ENCODE measurements at regions not wholly inside any gene's neighbourhood (a gene's known extent, or its start where the extent isn't known, plus 50 kb on each side); places are given as distances from the start of the nearest gene placed in this dataset.

DNA sequence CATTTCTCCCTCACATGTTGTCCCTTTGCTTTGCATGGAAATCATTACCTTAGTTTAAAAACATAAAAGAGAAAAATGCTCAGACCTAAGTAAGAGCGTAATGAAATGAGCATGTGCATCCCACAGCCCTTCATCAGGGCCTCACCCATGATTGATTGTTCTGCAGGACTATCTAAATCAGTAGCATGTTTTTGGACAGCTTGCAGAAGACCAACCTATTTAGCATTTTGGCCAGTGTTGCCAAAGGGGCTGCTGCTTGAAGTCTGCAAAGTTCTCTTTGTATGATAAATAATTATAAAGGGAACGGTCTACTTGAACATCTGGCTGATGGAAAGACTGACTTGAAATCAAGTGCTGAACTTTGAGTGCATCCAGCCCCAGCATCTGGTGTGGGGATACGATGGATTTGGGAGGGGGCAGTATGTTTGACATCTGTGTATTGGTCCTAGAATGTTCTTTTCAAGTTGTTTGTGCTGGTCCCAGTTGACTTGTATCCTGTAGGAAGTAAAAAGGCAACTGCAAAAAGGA lies 76.1 kb upstream of the LIMCH1 start:
- 0% methylated on average over 3 of the region's 3 CpGs for WGBS (ENCODE audit: insufficient coverage, insufficient replicate concordance, low lambda C conversion rate, missing lambda C conversion rate)
- FAIRE-seq (no peak), DNase-seq (ENCODE audit: low read depth, low spot score) (no peak), ATAC-seq (no peak)
- in situ Hi-C loops (cut with MboI) (no loop called here), intact Hi-C loops (cut with micrococcal nuclease; ENCODE audit: unreplicated experiment) (no loop called here)
- H3K79me2 ChIP-seq (ENCODE audit: control insufficient read depth, insufficient read depth, low read length): no peaks in the 10 kb centered on the region
- H3K9me3 ChIP-seq (replicated peaks; ENCODE audit: control insufficient read depth, insufficient read depth, low read length): no peaks in the 10 kb centered on the region
- H3K9ac ChIP-seq (ENCODE audit: control insufficient read depth, insufficient read depth, low read length): no peak overlapping the region
- no peaks in the 10 kb centered on the region; a peak in 1 of 4 replicates for H3K27me3 ChIP-seq (replicated peaks in 1 of 2; ENCODE audit: control insufficient read depth in 2 of 2, insufficient read depth in 2 of 2, low read length in 1 of 2)
- no peak overlapping the region for H3K4me2 ChIP-seq (ENCODE audit: control insufficient read depth, insufficient read depth)
- no peak overlapping the region for H3K4me3 ChIP-seq
- ChIA-PET SMC1A (ENCODE audit: uncharacterized antibody, unreplicated experiment) (no interaction called here), RAD21 (ENCODE audit: unreplicated experiment) (no interaction called here), CTCF (interaction anchor here (0.5 kb wide), 1 partner anchor 52 kb away, joined by 4 read pairs; no protein-coding TSS in a partner anchor), POLR2A (no interaction called here)
- H3K4me1 ChIP-seq (ENCODE audit: control insufficient read depth, insufficient read depth, low read length): no peaks in the 10 kb centered on the region
- no peak overlapping the region for H2AFZ ChIP-seq (ENCODE audit: control insufficient read depth, low read depth, low read length)
- BruUV-seq (replicated peaks): no TSS peak
- H3K27ac ChIP-seq (ENCODE audit: control insufficient read depth, insufficient read depth): no peak overlapping the region
- no peaks in the 10 kb centered on the region for H3K36me3 ChIP-seq (ENCODE audit: control insufficient read depth in 2 of 2, insufficient read depth in 2 of 2, low read length in 1 of 2)
- no peaks in the 10 kb centered on the region for H4K20me1 ChIP-seq (ENCODE audit: control insufficient read depth, insufficient read depth)
- TF ChIP-seq, protein P1, sequence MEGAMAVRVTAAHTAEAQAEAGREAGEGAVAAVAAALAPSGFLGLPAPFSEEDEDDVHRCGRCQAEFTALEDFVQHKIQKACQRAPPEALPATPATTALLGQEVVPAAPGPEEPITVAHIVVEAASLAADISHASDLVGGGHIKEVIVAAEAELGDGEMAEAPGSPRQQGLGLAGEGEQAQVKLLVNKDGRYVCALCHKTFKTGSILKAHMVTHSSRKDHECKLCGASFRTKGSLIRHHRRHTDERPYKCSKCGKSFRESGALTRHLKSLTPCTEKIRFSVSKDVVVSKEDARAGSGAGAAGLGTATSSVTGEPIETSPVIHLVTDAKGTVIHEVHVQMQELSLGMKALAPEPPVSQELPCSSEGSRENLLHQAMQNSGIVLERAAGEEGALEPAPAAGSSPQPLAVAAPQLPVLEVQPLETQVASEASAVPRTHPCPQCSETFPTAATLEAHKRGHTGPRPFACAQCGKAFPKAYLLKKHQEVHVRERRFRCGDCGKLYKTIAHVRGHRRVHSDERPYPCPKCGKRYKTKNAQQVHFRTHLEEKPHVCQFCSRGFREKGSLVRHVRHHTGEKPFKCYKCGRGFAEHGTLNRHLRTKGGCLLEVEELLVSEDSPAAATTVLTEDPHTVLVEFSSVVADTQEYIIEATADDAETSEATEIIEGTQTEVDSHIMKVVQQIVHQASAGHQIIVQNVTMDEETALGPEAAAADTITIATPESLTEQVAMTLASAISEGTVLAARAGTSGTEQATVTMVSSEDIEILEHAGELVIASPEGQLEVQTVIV (IDR thresholded peaks at IDR 0.05; ENCODE audit: borderline replicate concordance, partially characterized antibody): no peak
- TF ChIP-seq, protein P2, sequence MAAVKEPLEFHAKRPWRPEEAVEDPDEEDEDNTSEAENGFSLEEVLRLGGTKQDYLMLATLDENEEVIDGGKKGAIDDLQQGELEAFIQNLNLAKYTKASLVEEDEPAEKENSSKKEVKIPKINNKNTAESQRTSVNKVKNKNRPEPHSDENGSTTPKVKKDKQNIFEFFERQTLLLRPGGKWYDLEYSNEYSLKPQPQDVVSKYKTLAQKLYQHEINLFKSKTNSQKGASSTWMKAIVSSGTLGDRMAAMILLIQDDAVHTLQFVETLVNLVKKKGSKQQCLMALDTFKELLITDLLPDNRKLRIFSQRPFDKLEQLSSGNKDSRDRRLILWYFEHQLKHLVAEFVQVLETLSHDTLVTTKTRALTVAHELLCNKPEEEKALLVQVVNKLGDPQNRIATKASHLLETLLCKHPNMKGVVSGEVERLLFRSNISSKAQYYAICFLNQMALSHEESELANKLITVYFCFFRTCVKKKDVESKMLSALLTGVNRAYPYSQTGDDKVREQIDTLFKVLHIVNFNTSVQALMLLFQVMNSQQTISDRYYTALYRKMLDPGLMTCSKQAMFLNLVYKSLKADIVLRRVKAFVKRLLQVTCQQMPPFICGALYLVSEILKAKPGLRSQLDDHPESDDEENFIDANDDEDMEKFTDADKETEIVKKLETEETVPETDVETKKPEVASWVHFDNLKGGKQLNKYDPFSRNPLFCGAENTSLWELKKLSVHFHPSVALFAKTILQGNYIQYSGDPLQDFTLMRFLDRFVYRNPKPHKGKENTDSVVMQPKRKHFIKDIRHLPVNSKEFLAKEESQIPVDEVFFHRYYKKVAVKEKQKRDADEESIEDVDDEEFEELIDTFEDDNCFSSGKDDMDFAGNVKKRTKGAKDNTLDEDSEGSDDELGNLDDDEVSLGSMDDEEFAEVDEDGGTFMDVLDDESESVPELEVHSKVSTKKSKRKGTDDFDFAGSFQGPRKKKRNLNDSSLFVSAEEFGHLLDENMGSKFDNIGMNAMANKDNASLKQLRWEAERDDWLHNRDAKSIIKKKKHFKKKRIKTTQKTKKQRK (IDR thresholded peaks at IDR 0.05; ENCODE audit: low read depth, low read length): no peak
- TF ChIP-seq YBX1 (IDR thresholded peaks at IDR 0.05) (no peak), STAT1 (conservative IDR thresholded peaks at IDR 0.05) (no peak), POU2F2 (IDR thresholded peaks at IDR 0.05; ENCODE audit: borderline replicate concordance, low read depth, low read length) (no peak), SIX5 (IDR thresholded peaks at IDR 0.05; ENCODE audit: low read depth, low read length, severe bottlenecking) (no peak), RAD51 (IDR thresholded peaks at IDR 0.05) (no peak), BRCA1 (IDR thresholded peaks at IDR 0.05; ENCODE audit: low read depth, low read length) (no peak), SMAD1 (IDR thresholded peaks at IDR 0.05; ENCODE audit: low read depth, partially characterized antibody) (no peak), SMC3 (IDR thresholded peaks at IDR 0.05; ENCODE audit: borderline replicate concordance, low read length) (no peak)
- TF ChIP-seq, protein P3, sequence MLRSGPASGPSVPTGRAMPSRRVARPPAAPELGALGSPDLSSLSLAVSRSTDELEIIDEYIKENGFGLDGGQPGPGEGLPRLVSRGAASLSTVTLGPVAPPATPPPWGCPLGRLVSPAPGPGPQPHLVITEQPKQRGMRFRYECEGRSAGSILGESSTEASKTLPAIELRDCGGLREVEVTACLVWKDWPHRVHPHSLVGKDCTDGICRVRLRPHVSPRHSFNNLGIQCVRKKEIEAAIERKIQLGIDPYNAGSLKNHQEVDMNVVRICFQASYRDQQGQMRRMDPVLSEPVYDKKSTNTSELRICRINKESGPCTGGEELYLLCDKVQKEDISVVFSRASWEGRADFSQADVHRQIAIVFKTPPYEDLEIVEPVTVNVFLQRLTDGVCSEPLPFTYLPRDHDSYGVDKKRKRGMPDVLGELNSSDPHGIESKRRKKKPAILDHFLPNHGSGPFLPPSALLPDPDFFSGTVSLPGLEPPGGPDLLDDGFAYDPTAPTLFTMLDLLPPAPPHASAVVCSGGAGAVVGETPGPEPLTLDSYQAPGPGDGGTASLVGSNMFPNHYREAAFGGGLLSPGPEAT (IDR thresholded peaks at IDR 0.05; ENCODE audit: low read depth): no peak
- TF ChIP-seq, protein P4, sequence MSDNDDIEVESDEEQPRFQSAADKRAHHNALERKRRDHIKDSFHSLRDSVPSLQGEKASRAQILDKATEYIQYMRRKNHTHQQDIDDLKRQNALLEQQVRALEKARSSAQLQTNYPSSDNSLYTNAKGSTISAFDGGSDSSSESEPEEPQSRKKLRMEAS (IDR thresholded peaks at IDR 0.05; ENCODE audit: low read depth, low read length): no peak
- TF ChIP-seq, protein P5, sequence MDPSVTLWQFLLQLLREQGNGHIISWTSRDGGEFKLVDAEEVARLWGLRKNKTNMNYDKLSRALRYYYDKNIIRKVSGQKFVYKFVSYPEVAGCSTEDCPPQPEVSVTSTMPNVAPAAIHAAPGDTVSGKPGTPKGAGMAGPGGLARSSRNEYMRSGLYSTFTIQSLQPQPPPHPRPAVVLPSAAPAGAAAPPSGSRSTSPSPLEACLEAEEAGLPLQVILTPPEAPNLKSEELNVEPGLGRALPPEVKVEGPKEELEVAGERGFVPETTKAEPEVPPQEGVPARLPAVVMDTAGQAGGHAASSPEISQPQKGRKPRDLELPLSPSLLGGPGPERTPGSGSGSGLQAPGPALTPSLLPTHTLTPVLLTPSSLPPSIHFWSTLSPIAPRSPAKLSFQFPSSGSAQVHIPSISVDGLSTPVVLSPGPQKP (IDR thresholded peaks at IDR 0.05; ENCODE audit: low read depth, low read length): no peak
